Suprapubic skin (tissue), 3 donors: ENCODE measurements at regions not wholly inside any gene's neighbourhood (a gene's known extent, or its start where the extent isn't known, plus 50 kb on each side); places are given as distances from the start of the nearest gene placed in this dataset.

Experiments
- CTCF ChIP-seq, 2 donors: fragments of 200-600 bp in 1 of 2; fragments of 450-650 bp in 1 of 2; sonication (generic) in 1 of 2; IDR thresholded peaks; one replicate each; pipeline ENCODE4 v1.5.1; 2016 to 2019; ENCODE audit warnings: antibody characterized with exemption in 2 of 2, mild to moderate bottlenecking in 1 of 2, moderate library complexity in 1 of 2
- POLR2A ChIP-seq, 2 donors: fragments of 450-650 bp; IDR thresholded peaks; one replicate each; pipeline ENCODE4 v1.6.1; 2017; ENCODE audit warnings: antibody characterized with exemption in 2 of 2, mild to moderate bottlenecking in 2 of 2, moderate library complexity in 2 of 2

- no peak for TF ChIP-seq POLR2A (IDR thresholded peaks at IDR 0.05)
- TF ChIP-seq CTCF (IDR thresholded peaks at IDR 0.05): no peak
Measured at GRCh38 chr10:6737080-6737641, 157.1 kb upstream of the PRKCQ start.
